Gastrocnemius medialis (tissue), 4 donors: ENCODE measurements at regions not wholly inside any gene's neighbourhood (a gene's known extent, or its start where the extent isn't known, plus 50 kb on each side); places are given as distances from the start of the nearest gene placed in this dataset.

Source experiments
- POLR2A ChIP-seq, 2 donors: fragments of 450-650 bp; IDR thresholded peaks; one replicate each; pipeline ENCODE4 v1.6.1; 2017; ENCODE audit warnings: antibody characterized with exemption in 2 of 2, mild to moderate bottlenecking in 2 of 2, moderate library complexity in 2 of 2
- TF ChIP-seq, protein P1 (sequence below), 5 experiments: fragments of 450-650 bp in 3 of 5; fragments of 200-600 bp in 2 of 5; sonication (generic) in 2 of 5; IDR thresholded peaks in 4 of 5; conservative IDR thresholded peaks in 1 of 5; 1 replicate in 4 of 5; 2 replicates in 1 of 5; pipeline ENCODE4 v1.5.1; 2016 to 2019; ENCODE audit warnings: antibody characterized with exemption in 5 of 5, mild to moderate bottlenecking in 3 of 5, moderate library complexity in 3 of 5

DNA sequence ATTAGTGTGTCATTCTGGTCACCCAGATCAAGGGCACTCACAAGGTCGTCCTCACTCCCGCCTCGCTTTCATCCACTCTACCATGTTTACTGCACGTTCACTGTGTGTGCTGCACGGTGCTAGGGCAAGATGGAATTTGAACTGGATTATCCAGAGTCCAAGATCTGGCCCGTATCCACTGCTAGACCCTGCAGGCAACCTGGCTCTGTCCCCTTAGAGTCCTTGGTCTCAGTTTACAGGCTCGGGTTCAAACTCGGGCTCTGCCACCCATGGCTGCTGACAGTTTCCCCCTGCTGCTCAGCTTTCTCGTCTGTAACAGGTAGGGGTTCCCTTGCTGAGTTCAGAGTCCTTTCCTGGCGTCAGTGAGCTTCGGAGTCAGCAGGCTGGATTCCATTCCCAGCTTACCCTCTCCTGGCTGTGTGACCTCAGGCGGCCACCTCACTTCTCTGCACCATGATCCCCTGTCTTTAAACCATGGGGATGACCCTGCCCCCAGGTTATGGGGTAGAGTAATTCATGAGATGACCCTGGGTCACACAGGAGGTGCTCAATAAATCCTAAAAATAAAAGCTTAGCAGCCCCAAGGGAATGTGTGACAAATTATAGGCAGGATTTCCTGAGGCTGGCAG lies 79.6 kb upstream of the SLC6A6 start:
- TF ChIP-seq, protein P1, sequence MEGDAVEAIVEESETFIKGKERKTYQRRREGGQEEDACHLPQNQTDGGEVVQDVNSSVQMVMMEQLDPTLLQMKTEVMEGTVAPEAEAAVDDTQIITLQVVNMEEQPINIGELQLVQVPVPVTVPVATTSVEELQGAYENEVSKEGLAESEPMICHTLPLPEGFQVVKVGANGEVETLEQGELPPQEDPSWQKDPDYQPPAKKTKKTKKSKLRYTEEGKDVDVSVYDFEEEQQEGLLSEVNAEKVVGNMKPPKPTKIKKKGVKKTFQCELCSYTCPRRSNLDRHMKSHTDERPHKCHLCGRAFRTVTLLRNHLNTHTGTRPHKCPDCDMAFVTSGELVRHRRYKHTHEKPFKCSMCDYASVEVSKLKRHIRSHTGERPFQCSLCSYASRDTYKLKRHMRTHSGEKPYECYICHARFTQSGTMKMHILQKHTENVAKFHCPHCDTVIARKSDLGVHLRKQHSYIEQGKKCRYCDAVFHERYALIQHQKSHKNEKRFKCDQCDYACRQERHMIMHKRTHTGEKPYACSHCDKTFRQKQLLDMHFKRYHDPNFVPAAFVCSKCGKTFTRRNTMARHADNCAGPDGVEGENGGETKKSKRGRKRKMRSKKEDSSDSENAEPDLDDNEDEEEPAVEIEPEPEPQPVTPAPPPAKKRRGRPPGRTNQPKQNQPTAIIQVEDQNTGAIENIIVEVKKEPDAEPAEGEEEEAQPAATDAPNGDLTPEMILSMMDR (IDR thresholded peaks at IDR 0.05 in 4 of 5, conservative IDR thresholded peaks at IDR 0.05 in 1 of 5), result no peak
- no peak for TF ChIP-seq POLR2A (IDR thresholded peaks at IDR 0.05)
